PFSK-1 (cell line): ENCODE measurements at regions not wholly inside any gene's neighbourhood (a gene's known extent, or its start where the extent isn't known, plus 50 kb on each side); places are given as distances from the start of the nearest gene placed in this dataset.

ENCODE experiments used
- POLR2AphosphoS5 ChIP-seq: IDR thresholded peaks from 2 replicates; pipeline ENCODE4 v1.6.1; 2012; ENCODE audit warnings: low read depth, mild to moderate bottlenecking, control low read depth, low read length, moderate library complexity
- TF ChIP-seq, protein P1 (sequence below), 2 experiments: IDR thresholded peaks; 2 replicates each; pipeline versions ENCODE4 v1.6.1 to v1.8.0; 2011 to 2012; ENCODE audit warnings: low read depth in 2 of 2, low read length in 2 of 2, control low read depth in 1 of 2, inconsistent platforms in 1 of 2, mild to moderate bottlenecking in 1 of 2, moderate library complexity in 1 of 2; ENCODE audit not compliant: insufficient read depth in 1 of 2

DNA sequence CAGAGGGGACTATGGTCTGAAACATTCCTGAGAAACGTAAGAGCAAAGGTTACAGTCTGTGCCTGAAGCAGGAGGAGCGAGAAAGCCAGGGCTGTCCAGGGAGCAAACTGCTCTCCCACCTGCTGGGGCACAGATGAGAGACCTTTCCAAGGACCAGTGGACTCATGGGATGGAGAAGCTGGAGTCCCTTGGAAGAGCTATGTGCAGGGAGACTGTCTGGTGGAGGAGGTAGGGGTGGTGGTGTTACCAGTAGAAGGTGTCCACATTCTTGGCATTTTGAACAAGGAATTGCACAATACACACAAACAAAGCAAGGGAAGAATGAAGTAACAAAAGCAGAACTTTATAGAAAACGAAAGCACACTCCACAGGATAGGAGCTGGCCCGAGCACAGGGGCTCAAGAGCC, 97.9 kb upstream of the CYRIA start:
- no peak for TF ChIP-seq POLR2AphosphoS5
- TF ChIP-seq, protein P1, sequence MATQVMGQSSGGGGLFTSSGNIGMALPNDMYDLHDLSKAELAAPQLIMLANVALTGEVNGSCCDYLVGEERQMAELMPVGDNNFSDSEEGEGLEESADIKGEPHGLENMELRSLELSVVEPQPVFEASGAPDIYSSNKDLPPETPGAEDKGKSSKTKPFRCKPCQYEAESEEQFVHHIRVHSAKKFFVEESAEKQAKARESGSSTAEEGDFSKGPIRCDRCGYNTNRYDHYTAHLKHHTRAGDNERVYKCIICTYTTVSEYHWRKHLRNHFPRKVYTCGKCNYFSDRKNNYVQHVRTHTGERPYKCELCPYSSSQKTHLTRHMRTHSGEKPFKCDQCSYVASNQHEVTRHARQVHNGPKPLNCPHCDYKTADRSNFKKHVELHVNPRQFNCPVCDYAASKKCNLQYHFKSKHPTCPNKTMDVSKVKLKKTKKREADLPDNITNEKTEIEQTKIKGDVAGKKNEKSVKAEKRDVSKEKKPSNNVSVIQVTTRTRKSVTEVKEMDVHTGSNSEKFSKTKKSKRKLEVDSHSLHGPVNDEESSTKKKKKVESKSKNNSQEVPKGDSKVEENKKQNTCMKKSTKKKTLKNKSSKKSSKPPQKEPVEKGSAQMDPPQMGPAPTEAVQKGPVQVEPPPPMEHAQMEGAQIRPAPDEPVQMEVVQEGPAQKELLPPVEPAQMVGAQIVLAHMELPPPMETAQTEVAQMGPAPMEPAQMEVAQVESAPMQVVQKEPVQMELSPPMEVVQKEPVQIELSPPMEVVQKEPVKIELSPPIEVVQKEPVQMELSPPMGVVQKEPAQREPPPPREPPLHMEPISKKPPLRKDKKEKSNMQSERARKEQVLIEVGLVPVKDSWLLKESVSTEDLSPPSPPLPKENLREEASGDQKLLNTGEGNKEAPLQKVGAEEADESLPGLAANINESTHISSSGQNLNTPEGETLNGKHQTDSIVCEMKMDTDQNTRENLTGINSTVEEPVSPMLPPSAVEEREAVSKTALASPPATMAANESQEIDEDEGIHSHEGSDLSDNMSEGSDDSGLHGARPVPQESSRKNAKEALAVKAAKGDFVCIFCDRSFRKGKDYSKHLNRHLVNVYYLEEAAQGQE (IDR thresholded peaks at IDR 0.05; ENCODE audit: insufficient read depth in 1 of 2, low read depth in 2 of 2, low read length in 2 of 2) = no peak
